HG03565 (cell line): ENCODE measurements at regions not wholly inside any gene's neighbourhood (a gene's known extent, or its start where the extent isn't known, plus 50 kb on each side); places are given as distances from the start of the nearest gene placed in this dataset.

Experiments
- ATAC-seq: cut with Tn5 transposase; IDR thresholded peaks from one replicate; pipeline ENCODE4 v1.9.1; 2021; ENCODE audit warnings: mild to moderate bottlenecking, moderate library complexity; ENCODE audit not compliant: unreplicated experiment

DNA sequence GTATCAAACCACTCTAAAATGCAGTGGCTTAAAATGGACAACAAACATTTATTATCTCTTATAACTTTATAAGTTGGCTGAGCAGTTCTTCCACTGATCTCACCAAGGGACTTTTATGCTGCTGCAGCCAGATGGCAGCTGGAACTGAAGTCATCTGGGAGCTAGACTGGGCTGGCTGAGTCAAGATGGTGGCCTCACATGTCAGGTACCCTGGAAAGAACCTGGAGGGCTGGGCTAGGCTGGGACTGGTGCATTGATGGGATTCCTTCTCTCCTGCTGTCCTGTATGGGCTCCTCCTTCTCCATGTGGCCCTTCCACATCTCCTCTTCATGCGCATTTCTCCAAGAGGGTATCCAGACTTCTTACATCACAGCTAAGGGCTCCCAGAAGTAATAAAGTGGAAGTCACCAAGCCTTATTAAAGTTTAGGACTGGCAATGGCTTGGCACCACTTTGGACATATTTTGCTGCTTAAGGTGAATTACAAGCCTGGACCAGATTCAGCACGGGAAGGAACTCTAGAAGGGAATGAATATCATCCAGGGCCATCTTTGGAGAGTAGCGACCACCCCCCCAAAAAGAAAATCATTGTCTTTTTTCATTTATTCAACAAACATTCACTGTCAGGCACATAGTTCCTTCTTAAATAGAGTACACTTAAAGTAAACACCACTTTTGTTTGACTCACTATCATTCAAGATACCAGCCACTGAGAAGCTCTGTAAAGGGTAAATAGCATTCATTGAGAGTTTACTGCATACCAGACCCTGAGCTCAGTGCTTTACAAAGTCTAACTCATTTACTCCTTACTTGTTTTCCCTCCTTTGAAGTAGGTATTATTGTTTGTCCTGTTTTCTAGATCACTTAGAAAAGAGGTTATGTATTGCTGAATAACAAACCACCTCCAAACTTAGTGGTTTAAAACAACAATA, 138.0 kb downstream of the ZFP36L2 start:
- no peak for ATAC-seq

DNA sequence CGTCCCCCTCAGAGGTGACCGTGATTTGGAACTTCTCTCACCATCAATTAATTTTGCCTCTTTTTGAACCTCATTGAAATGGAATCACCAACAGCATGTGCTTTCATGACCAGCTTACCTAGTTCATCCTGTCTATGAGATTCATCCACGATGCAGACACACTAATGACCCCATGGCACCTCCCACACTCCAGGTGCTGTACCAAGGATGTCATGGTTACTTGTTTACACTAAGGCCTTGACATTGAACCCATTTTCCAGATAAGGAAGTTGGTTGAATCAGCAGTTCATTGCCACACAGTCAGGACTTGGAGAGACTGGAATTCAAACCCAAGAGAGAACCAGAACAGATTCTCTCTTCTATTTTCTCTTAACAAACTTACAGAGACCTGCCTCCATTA, 139.0 kb downstream of the ZFP36L2 start:
- ATAC-seq = no peak

DNA sequence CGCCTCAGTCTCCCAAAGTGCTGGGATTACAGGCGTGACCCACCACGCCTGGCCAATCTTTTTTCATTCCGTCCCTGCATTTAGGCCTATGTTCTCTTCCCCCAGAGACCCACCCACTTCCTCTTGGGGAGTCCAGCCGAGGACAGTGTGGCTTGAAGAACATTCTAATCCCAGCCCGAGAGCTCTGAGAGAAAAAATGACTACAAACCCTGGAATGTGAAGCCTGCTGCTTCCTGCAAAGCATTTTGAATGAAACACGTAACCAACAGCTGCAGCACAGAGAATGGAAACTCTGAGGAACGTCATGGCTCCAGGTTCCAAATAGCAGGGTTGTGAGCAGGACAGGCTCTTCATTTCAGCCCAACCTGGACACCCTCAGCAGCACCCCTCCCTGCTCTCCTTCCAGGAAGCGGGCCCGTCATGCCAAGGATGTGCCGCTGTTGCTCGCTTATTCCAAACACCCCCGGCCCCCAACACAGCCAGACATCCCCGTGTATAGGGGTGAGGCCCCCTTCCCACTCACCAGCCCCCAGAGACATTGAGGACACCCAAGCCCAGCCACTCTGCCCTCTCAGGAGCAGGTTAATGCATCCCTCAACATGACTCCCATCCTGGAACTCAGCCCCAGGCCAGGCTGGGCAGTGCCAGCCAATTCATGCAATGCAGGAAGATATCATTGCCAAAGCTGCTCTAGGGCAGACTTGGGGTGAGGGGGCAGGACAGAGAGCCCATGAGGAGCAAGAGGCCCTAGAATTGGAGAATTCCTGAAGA, 139.8 kb downstream of the ZFP36L2 start:
- ATAC-seq = no peak

DNA sequence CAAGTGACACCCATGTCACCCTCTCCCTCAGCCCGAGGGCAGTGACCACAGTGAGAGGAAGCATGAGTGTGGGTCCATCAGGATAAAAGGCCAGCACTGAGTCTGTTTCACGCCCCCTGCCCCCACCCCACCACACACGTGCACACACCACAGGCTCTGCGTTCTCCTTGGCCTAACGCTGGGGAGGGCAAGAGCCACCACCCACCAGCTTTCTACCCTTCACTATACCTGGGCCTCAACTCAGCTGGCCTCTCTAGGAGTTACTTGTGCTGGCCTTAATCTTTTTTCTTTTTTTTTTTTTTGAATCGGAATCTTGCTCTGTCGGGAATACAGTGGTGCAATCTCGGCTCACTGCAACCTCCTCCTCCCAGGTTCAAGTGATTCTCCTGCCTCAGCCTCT, 140.5 kb downstream of the ZFP36L2 start:
- ATAC-seq = no peak

DNA sequence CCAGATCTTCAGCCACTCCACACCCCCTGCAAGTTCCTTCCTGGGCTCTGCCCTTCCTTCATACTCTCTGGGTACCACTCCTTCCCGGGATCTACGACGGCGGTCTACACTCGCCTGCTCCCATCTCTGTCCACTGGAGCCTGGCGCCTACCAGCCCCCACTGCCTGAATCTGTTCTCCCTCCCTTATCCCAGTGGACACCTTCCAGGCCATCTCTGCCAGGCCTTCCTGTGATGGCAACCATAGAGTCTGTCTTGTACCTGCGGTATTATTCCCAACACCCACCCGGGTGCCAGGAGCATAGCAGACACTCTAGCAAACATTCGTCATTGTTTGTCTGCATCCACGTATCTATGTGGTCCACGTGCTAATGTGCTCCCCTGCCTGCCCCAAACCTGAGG, 140.9 kb downstream of the ZFP36L2 start:
- no peak for ATAC-seq

DNA sequence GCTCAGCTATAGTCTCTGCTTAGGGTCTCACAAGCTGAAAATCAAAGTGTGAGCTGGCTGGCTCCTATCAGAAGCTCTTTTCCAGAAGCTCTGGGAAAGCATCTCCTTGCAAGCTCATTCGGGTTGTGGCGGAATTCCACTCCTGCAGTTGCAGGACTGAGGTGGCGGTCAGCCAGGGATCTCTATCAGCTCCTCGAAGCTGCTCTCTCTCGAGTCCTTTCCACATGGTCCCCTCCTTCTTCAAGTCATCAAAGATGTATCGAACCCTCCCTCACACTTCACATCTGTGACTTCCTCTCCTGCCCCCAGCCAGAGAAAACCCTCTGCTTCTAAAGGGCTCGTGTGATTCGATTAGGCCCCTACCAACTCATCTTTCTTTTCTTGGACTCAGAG, 141.7 kb downstream of the ZFP36L2 start:
- ATAC-seq = no peak

DNA sequence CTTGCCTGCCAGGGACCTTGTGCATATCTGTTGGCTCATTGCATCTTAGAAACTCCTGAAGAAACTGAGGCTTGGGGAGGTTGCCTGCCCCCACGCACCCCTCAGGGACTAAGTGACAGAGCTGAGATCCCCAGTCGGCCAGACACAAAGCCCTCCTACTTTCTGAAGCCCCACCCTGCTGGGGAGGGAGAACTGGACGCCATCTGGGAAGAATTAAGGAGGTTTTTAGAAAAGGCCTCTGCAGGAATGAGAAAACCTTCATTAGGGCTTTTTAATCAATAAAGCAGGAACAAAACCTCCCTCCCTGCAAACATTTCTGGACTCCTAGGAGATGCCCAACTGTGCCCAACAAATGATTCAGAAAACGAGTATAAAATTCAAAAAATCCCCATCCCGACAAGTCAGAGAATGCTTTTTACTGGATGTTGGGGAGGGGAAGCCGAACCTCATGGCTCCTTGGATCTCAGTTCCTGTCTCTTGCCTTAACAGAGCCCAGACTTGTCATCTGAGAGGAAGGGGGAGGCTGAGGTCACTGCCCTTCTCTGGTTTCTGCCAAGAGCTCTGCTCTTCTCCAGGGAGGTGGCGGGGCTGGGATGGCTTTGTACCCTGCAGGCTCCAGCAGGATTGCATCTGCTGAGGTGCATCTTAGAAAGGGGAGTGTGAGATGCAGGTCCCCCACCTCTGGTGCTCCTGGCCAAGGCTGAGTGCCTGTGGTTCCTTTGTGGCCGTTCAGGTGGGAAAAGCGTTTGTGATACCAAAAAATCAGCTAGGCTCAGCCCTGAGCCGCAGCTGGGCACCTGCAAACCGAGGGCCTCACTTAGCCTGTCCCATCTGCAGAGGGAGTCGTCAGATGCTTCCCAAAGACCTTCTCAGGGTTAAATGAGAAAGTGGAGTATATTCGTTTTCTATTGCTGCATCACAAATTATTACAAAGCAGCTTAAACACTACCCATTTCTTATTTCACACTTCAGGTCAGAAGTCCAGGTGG, 142.4 kb downstream of the ZFP36L2 start:
- no peak for ATAC-seq

DNA sequence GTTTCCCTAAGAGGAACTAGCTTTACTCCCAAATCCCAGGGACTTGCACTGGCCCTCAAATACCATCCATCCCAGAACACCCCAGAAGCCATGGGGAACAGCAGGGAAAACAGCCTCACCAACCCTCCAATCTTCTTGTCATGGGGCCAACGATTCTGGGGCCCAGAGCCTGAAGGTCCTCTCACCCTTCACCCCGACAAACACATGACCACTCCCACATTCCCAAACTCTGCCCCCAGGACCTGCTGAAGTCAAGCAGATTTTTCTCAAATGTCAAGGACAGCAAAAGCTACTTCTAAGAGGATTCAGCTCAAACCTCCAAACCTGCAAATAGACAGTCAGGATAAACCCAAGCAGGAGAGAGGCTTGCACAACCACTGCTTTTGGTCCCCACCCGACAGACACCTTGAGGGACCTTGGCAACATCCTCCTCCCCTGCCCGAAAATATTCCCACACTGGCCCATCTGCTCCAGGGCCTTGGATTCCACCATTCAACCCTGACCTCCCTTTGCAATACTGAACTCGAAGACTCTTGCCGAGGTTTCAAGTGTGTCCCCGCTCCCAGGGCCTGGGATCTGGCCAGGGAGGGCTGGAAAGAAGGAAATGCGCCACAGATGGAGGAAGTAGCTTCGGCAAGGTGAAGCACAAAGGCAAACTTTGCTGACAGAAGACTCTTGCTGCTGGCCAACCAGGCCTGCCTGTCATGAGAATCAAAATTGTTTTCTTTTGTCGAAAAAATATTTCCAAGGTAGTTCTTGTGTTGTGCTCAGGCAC, 143.3 kb downstream of the ZFP36L2 start:
- ATAC-seq = no peak

DNA sequence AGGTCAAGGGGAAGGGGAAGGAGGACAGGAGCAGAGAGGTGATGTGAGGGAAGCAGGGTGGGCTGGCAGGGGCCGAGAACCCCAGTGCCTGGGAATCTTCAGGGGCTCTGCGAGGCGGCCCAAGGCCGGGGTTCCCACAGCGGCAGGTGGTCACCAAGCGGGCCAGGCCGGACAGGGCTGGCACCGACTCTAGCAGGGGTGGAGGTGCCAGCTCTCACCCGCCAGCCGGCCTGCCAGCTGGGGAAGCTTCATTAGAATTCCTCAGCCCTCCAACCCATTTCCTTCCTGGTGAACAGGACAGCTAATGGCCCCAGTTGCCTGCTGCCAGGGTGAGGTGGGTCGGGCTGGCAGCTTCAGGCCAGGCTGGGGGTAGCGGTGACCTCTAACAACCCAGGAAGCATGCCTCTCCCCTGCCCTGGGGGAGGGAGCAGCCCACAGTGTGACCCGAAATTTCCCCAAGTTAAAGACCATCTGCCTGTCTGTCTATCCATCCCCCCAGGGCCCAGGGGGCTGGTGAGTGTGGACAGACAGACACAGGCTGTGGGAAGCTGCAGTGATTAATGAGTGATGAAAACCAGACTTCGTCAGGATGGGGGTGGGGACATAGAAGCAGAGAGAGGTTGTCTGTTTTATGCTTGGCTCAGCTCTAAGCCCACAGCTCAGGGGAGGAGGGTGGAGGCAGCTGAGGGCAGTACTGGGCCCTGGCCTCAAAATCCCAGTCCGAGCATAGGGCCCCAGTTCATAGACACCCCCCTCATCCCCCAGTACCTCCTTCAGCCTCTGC, 144.1 kb downstream of the ZFP36L2 start:
- no peak for ATAC-seq

DNA sequence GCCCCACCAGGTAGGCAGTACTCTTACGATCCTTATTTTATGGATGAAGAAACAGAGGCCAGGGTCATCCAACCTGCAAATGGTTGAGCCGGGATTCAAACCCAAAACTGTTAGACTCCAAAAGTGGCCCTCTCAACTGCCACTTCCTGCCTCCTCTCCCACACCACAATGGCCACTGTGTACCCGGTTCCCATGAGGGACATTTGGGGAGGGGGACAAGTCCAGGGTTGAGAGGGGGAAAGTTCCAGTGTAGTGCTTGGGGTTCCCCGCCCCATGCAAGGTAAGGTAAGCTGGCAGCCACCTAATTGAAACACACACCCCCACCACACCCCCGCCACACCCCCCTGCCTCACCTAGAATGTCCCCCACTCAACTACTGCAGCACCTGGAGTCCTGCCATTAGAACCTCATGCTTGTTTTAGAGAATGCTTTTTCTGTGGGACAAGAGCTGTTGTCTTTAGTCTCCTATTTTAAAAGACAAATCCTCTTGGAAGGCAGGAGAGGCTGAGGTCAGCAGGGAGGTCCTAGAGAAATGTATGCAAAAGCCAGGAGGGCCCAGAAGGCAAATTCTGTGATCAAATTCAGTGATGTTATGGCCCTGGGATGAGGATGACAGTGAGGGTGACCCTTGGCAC, 145.2 kb downstream of the ZFP36L2 start:
- ATAC-seq = no peak

DNA sequence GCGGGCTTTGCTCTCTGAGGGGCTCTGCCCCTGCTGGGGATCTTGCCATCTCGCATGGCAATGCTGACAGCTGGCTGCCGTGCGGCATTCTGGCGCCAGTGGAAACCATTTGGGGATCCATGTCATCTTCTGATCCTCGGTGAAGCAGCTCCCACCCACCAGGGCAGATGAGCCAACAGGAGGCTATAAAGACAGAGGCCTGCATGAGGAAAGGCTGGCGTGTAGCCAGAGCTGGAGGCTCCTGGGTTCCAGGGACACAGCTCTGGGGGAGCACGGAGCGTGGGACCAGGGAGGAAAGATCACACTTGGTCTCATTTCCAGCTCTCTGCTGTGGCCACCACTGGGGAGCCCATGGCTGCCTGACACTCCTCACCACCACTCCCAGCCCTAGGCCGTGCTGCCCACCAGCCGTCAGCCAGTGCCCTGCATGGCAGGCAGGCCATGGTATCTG, 145.8 kb downstream of the ZFP36L2 start:
- ATAC-seq = no peak

DNA sequence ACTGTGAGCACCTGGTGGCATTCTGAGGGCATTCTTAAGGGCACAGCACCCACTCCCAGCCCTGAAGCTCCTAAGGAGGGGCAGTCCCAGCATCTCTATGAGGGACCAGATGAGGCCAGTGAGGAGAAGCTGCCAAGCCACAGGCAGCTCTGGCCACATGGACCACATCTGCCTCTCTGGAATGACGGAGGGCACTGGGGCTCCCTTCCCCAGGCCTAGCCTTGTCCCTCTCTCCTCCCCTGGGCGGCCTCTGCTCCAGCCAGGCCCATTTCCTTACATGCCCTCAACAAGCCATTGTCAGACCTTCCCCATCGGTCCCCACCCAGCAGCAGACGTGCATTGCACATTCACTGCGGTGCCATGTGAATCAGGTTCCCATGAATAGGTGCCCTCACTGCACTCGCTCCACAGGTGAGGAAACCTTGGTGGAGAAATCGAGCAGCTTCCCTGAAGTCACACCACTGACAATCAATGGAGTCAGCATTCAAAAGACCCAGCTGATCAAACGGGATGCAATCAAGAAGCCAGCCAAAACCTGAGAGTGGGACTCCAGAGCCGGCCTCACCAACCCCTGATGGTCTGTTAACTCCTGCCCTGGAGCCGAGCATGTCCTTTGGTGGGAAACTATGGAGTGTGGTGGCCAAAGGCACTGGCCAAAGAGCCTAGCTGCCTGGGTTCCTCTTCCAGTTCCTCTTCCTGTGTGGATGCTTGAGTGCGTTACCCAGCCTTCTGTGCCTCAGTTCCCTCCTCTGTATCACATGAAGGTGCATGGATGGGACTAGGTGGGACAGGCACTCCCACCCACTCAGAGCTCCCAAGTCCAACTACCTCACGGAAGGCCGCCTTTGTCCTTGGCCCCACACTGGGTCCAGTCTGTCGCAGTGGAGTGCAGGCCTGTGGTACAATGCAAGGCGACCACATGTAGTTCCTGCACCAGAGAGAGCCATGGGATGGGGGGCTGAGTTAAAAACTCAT, 147.3 kb downstream of the ZFP36L2 start:
- no peak for ATAC-seq

DNA sequence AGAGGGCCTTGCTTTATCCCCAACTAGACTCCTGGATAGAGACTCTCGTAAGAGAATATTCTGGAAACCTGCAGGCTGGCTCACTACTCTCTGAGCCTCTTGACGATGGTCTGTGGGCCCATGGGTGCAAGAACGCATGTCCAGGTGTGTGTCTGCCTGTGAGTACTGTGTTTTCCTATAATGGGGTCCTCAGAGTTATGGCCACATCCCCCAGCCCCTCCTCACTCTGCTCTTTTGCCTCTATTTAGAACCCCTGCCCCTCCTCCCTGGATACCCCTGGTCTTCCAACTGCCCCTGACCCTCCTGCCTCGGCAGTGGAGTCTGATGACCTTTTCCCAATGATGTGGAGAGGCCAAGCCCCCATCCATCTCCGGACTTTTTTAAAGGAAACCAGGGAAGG, 148.1 kb downstream of the ZFP36L2 start:
- no peak for ATAC-seq

DNA sequence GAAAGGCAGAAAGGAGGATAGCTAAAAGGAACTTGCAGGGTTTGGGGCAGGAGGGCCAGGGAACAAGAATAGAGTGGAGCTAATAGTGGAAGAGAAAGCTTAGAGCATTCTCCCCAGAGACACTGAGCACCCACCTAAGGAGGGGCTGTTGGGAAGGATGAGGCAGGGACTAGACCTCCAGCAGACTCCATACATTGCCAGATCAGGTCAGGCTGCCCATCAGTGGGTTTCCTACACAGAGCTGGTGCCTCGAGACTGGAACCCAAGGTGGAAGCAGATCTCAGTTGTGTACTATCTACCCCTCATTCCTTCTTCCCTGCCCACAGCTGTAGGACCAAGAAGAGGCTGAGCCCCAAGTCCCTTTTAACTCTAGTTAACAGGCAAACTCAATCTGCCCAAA, 148.5 kb downstream of the ZFP36L2 start:
- ATAC-seq = no peak

DNA sequence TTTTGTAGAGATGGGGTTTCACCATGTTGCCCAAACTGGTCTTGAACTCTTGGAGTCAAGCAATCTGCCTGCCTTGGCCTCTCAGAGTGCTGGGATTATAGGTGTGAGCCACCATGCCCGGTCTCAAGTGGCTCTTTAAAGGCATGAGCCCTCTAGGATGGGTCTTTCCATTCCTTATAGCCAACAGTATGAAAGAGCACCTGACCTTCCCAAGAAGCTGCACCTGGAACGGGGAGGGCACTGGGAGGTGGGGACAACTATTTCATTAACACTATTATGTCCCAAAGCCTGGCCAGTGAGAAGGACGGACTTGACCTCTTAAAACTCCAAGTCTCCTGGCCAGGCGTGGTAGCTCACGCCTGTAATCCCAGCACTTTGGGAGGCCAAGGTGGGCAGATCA, 149.7 kb downstream of the ZFP36L2 start:
- ATAC-seq = no peak

DNA sequence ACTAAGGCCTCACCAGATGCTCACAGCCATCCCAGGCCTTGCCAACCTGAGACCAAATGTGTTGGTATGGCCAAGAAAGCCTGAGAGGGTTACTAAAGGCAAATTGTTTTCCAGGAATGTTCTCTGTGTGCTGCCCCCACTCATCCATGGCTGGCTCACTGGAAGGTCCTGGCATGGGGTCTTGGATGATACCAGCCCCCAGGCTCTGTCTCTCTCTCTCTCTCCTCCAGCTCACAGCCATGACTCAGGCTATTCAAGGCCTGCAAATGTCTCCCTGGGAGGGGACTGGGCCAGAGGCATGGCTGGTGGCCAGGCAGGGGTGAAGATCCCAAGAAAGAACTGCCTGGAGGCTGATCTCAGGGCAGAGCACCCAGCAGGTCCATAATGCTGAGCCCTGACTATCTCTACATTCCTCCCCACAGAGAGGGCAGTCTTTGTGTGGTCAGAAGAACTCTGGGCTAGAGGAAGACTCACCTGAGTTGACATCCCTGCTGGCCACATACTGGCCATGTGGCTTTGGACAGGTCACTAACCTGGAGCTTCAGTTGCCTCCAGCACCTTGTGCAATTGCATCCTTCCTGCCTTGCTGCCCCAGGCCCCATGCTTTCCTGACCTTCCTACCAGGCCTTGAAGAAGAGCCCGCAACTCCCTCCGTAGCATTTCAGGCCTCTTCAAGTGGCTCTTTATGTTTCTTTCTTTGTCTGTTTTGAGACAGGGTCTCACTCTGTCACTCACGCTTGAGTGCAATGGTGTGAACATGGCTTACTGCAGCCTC, 150.4 kb downstream of the ZFP36L2 start:
- no peak for ATAC-seq

DNA sequence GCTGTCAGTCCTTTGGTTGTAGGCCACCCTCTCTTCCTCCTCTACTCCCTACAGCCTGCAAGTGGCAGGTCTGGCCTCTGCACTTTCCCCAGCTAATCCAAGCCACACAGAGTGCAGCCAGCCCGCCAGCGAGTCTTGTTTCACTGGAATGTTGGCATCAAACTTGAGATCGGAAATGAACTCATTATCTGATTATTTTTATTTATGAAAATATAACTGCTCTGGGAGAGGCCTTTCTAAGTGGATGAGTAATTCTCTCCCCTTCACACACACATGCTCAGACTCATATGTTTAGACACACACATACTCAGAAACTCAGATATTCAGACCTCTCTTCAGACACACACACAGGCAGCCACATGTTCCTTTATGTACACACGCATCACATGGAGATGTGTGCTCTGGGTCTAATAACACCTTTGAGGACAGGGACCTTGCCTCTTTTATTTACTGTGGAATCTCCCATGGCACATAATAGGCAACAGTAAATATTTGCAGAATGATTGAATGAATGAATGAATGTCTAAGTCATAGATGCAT, 151.3 kb downstream of the ZFP36L2 start:
- ATAC-seq = no peak
